Testis (tissue), 2 donors: ENCODE measurements at regions not wholly inside any gene's neighbourhood (a gene's known extent, or its start where the extent isn't known, plus 50 kb on each side); places are given as distances from the start of the nearest gene placed in this dataset.

Source experiments
- POLR2A ChIP-seq: fragments of 450-650 bp; IDR thresholded peaks from one replicate; pipeline ENCODE4 v1.6.1; 2017; ENCODE audit warnings: antibody characterized with exemption, mild to moderate bottlenecking, moderate library complexity
- TF ChIP-seq, protein P1 (sequence below), 3 experiments: fragments of 450-650 bp in 2 of 3; fragments of 200-600 bp in 1 of 3; sonication (generic) in 1 of 3; IDR thresholded peaks; one replicate each; pipeline ENCODE4 v1.5.1; 2016 to 2019; ENCODE audit warnings: antibody characterized with exemption in 3 of 3, mild to moderate bottlenecking in 2 of 3, moderate library complexity in 1 of 3

DNA sequence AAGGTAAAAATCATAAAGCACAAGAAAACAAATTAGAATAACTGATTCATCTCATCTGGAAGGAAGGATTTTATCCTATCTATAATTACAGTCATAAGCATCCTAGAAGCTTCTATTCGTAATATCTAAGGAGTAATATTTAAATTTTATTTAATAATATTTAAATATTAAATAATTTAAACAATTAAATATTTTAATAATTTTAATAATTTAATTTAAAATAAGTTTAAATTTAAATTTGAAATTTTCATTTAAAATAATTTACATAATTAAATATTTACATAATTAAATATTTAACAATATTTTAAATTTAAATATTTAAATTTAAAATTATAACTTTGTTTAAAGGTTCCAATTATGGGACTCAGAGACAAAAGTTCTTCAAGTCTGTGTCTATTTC lies 127.5 kb upstream of the GK2 start:
- no peak for TF ChIP-seq POLR2A
- TF ChIP-seq, protein P1, sequence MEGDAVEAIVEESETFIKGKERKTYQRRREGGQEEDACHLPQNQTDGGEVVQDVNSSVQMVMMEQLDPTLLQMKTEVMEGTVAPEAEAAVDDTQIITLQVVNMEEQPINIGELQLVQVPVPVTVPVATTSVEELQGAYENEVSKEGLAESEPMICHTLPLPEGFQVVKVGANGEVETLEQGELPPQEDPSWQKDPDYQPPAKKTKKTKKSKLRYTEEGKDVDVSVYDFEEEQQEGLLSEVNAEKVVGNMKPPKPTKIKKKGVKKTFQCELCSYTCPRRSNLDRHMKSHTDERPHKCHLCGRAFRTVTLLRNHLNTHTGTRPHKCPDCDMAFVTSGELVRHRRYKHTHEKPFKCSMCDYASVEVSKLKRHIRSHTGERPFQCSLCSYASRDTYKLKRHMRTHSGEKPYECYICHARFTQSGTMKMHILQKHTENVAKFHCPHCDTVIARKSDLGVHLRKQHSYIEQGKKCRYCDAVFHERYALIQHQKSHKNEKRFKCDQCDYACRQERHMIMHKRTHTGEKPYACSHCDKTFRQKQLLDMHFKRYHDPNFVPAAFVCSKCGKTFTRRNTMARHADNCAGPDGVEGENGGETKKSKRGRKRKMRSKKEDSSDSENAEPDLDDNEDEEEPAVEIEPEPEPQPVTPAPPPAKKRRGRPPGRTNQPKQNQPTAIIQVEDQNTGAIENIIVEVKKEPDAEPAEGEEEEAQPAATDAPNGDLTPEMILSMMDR (IDR thresholded peaks at IDR 0.05) = no peak
